NCI-H446 (cell line): ENCODE measurements at regions not wholly inside any gene's neighbourhood (a gene's known extent, or its start where the extent isn't known, plus 50 kb on each side); places are given as distances from the start of the nearest gene placed in this dataset.
A peak's percentile ranks its signal among the peaks of the same experiment; 100 is the strongest.

ENCODE experiments used
- DNase-seq, 2 experiments: peaks; one replicate each; lab custom pipeline; 2025; lab: John Stamatoyannopoulos, UW

DNA sequence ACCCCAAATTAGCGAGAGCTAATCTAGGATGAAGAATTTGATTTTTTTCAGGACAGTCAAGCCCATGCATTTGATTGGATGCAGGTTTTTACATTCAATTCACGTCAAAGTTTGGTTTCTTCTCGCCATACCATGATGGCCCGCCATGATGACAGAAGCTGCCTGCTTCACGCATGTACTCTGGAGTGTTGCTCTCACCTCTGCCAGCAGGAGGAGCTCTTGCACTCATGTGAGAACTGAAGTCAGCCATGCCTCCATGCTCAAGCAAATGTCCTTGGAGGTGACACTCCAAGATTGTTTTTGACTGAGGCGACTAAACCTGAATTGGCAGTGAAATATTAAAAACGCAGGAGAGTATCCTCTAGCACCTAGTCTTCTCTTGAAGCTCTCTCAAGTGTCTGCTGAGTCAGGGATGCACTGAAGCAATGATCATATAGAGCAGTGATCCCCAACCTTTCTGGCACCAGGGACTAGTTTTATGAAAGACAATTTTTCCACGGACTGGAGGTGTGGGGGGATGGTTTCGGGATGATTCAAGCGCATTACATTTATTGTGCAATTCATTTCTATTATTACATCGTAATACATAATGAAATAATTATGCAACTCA is 120.9 kb downstream of the SAMMSON start:
- peak; percentile 3 to 72 for DNase-seq

- DNase-seq, result no peak
Measured at GRCh38 chr3:70127192-70127591, 127.7 kb downstream of the SAMMSON start.

DNA sequence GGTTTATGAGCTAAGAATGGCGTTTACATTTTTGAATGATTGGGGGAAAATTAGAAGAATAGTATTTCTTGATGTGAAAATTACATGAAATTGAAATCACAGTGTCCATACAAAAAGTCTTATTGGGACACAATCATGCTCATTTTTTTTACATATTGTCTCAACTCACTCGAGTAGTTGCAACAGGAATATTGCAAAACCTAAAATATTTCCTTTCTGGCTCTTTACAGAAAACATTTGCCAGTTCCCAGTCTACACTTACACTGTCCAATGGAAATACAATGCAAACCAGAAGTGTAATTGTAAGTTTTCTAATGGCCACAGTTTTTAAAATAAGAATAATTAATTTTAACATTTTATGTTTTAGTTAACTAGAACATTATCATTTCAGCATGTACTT is 137.8 kb downstream of the SAMMSON start:
- DNase-seq, result no peak

GRCh38 chr3:70138606-70139005 is 139.1 kb downstream of the SAMMSON start:
- DNase-seq, result no peak
